ENCODE measurements at regions not wholly inside any gene's neighbourhood (a gene's known extent, or its start where the extent isn't known, plus 50 kb on each side); places are given as distances from the start of the nearest gene placed in this dataset.

DNA sequence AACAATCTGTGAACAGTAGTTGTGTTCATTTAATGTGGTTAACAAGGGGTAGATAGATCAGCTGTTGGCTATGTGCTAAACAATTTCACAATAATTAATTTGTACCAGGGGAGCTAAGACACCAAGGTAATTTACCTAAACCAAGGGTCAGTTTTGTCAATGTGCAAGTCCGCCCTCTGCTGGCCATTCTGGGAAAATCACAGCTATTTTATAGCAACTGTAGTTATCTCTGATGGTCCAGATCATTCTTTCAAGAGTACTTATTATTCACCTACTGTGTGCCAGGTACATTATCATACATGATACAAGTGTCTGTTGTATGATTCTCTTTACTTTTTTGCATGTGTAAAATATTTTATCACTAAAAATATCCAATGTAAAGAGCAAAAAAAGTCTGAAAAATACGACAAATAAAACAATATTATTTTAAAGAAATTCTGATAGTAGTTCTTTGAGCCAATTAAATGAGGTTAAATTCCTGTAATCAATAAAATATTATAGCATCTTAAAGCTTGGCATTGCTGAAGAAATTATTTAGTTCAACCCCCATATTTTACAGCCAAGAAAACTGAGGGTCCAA is 312.3 kb upstream of the FAM78B start:
- TF ChIP-seq EZH2phosphoT487 (IDR thresholded peaks at IDR 0.05; ENCODE audit: insufficient read depth, low read depth) = no peak
- no peak for TF ChIP-seq EZH2 (IDR thresholded peaks at IDR 0.05; ENCODE audit: insufficient read depth, poor library complexity, severe bottlenecking)

All from GM23248 (cell line).